HepG2 (cell line): ENCODE measurements at regions not wholly inside any gene's neighbourhood (a gene's known extent, or its start where the extent isn't known, plus 50 kb on each side); places are given as distances from the start of the nearest gene placed in this dataset.

ENCODE experiments used
- AHR ChIP-seq: IDR thresholded peaks from 2 replicates; pipeline ENCODE4 v1.6.1; 2018; ENCODE audit warnings: missing genetic modification reagents, missing compliant biosample characterization
- ARID4A ChIP-seq: sonication (generic); formaldehyde crosslinking; IDR thresholded peaks from 2 replicates; pipeline ENCODE4 v1.5.0; 2020; ENCODE audit warnings: mild to moderate bottlenecking, missing genetic modification reagents, borderline replicate concordance
- BCL3 ChIP-seq: sonication (generic); formaldehyde crosslinking; IDR thresholded peaks from 2 replicates; pipeline ENCODE4 v1.5.1; 2020; ENCODE audit warnings: mild to moderate bottlenecking, missing genetic modification reagents, moderate library complexity
- BRCA1 ChIP-seq: sonication (generic); formaldehyde crosslinking; IDR thresholded peaks from 2 replicates; pipeline ENCODE4 v1.4.0; 2020; ENCODE audit warnings: missing genetic modification reagents
- GFI1 ChIP-seq: sonication (generic); formaldehyde crosslinking; IDR thresholded peaks from 2 replicates; pipeline ENCODE4 v1.5.0; 2020; ENCODE audit warnings: missing genetic modification reagents, mild to moderate bottlenecking, borderline replicate concordance
- IRF1 ChIP-seq: sonication (generic); formaldehyde crosslinking; IDR thresholded peaks from 2 replicates; pipeline ENCODE4 v1.4.0; 2020; ENCODE audit warnings: low read depth, mild to moderate bottlenecking, missing genetic modification reagents
- MTA1 ChIP-seq: sonication (generic); formaldehyde crosslinking; IDR thresholded peaks from 2 replicates; pipeline ENCODE4 v1.4.0; 2020; ENCODE audit warnings: missing genetic modification reagents, mild to moderate bottlenecking, borderline replicate concordance
- PAX8 ChIP-seq: sonication (generic); formaldehyde crosslinking; IDR thresholded peaks from 2 replicates; pipeline ENCODE4 v1.8.0; 2022; ENCODE audit warnings: mild to moderate bottlenecking, missing genetic modification reagents, borderline replicate concordance
- RFX5 ChIP-seq: IDR thresholded peaks from 2 replicates; pipeline ENCODE4 v1.6.1; 2011; ENCODE audit warnings: low read depth, low read length, improper control_type of control experiment
- SMARCC2 ChIP-seq: fragments of 450-650 bp; IDR thresholded peaks from 2 replicates; pipeline ENCODE4 v1.6.1; 2017; ENCODE audit warnings: antibody characterized with exemption, mild to moderate bottlenecking
- ZFP36 ChIP-seq: fragments of 150-350 bp; IDR thresholded peaks from 2 replicates; pipeline ENCODE4 v1.6.1; 2018; ENCODE audit warnings: borderline replicate concordance, low read length, low read depth; ENCODE audit not compliant: partially characterized antibody
- ZMYM4 ChIP-seq: sonication (generic); formaldehyde crosslinking; IDR thresholded peaks from 2 replicates; pipeline ENCODE4 v1.8.1; 2023; ENCODE audit warnings: mild to moderate bottlenecking, missing genetic modification reagents
- ZNF550 ChIP-seq: sonication (generic); formaldehyde crosslinking; IDR thresholded peaks from 2 replicates; pipeline ENCODE4 v1.4.0; 2020; ENCODE audit warnings: mild to moderate bottlenecking, missing genetic modification reagents, borderline replicate concordance
- ZNF740 ChIP-seq: sonication (generic); formaldehyde crosslinking; IDR thresholded peaks from 2 replicates; pipeline ENCODE4 v1.4.0; 2020; ENCODE audit warnings: missing genetic modification reagents
- ZNF777 ChIP-seq: sonication (generic); formaldehyde crosslinking; IDR thresholded peaks from 2 replicates; pipeline ENCODE4 v1.4.0; 2020; ENCODE audit warnings: missing genetic modification reagents
- ZSCAN25 ChIP-seq: sonication (generic); formaldehyde crosslinking; IDR thresholded peaks from 2 replicates; pipeline ENCODE4 v1.8.0; 2022; ENCODE audit warnings: mild to moderate bottlenecking, missing genetic modification reagents
- TF ChIP-seq, protein P1 (sequence below): sonication (generic); formaldehyde crosslinking; IDR thresholded peaks from 2 replicates; pipeline ENCODE4 v1.8.0; 2022; ENCODE audit warnings: mild to moderate bottlenecking, missing genetic modification reagents; ENCODE audit not compliant: insufficient replicate concordance
- TF ChIP-seq, protein P2 (sequence below): sonication (generic); formaldehyde crosslinking; IDR thresholded peaks from 2 replicates; pipeline ENCODE4 v1.4.0; 2020; ENCODE audit warnings: missing genetic modification reagents, mild to moderate bottlenecking, borderline replicate concordance

- TF ChIP-seq RFX5 (no peak), SMARCC2 (peak; percentile 77; the same call in 1 of the 2 replicates), AHR (CRISPR knock-in tag) (peak; percentile 40; the same call in 1 of the 2 replicates), BCL3 (CRISPR knock-in tag) (no peak), PAX8 (CRISPR knock-in tag) (no peak), IRF1 (CRISPR knock-in tag) (no peak), ARID4A (CRISPR knock-in tag) (peak; percentile 72; the same call in 1 of the 2 replicates), MTA1 (CRISPR knock-in tag) (no peak), ZNF777 (CRISPR knock-in tag) (no peak), ZMYM4 (CRISPR knock-in tag) (peak; percentile 58; the same call in 1 of the 2 replicates), ZSCAN25 (no peak), ZNF740 (CRISPR knock-in tag) (no peak), ZFP36 (no peak), BRCA1 (CRISPR knock-in tag) (no peak), GFI1 (CRISPR knock-in tag) (peak; percentile 63; the same call in 1 of the 2 replicates), ZNF550 (CRISPR knock-in tag) (no peak)
- TF ChIP-seq, protein P1, sequence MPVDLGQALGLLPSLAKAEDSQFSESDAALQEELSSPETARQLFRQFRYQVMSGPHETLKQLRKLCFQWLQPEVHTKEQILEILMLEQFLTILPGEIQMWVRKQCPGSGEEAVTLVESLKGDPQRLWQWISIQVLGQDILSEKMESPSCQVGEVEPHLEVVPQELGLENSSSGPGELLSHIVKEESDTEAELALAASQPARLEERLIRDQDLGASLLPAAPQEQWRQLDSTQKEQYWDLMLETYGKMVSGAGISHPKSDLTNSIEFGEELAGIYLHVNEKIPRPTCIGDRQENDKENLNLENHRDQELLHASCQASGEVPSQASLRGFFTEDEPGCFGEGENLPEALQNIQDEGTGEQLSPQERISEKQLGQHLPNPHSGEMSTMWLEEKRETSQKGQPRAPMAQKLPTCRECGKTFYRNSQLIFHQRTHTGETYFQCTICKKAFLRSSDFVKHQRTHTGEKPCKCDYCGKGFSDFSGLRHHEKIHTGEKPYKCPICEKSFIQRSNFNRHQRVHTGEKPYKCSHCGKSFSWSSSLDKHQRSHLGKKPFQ (CRISPR knock-in tag): peak; percentile 69
- TF ChIP-seq, protein P2, sequence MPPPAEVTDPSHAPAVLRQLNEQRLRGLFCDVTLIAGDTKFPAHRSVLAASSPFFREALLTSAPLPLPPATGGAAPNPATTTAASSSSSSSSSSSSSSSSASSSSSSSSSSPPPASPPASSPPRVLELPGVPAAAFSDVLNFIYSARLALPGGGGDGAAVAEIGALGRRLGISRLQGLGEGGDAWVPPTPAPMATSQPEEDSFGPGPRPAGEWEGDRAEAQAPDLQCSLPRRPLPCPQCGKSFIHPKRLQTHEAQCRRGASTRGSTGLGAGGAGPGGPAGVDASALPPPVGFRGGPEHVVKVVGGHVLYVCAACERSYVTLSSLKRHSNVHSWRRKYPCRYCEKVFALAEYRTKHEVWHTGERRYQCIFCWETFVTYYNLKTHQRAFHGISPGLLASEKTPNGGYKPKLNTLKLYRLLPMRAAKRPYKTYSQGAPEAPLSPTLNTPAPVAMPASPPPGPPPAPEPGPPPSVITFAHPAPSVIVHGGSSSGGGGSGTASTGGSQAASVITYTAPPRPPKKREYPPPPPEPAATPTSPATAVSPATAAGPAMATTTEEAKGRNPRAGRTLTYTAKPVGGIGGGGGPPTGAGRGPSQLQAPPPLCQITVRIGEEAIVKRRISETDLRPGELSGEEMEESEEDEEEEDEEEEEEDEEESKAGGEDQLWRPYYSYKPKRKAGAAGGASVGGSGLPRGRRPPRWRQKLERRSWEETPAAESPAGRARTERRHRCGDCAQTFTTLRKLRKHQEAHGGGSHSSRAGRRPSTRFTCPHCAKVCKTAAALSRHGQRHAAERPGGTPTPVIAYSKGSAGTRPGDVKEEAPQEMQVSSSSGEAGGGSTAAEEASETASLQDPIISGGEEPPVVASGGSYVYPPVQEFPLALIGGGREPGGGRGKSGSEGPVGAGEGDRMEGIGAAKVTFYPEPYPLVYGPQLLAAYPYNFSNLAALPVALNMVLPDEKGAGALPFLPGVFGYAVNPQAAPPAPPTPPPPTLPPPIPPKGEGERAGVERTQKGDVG (CRISPR knock-in tag): no peak
These were observed 114.1 kb upstream of the GALNT15 start (continued) for GRCh38 chr3:16060358-16060852.
